ENCODE measurements at regions not wholly inside any gene's neighbourhood (a gene's known extent, or its start where the extent isn't known, plus 50 kb on each side); places are given as distances from the start of the nearest gene placed in this dataset.
"Not testable (repeated sequence)": the region's sequence is repeated elsewhere in the genome, so short reads cannot be mapped to it uniquely, and the experiment has no call there.

DNA sequence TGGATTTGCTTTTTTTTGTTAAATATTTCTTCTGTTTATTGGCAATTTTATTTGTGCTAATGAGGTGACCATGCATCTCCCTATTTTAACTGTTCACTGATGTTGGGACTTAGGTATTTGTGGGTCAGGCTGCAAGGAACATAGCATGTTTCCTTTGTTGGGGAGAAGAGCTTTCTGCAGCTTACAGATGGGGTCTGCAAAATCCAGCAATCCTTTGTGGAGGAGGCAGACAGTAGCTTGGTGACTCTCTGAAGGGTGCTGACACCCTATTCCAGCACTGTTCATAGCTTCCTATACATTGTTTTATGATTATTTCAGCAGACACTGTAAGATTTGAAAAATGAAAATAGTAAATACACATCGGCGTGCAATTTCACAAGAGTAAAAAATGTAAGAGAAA, 491.7 kb downstream of the RAPGEF2 start:
- H2AFZ ChIP-seq (ENCODE audit: control insufficient read depth, low read length): no peak overlapping the region
- H3K27ac ChIP-seq (ENCODE audit: control insufficient read depth, insufficient read depth, low read length): no peak overlapping the region
- FAIRE-seq: no peak
- no peaks in the 10 kb centered on the region for H3K4me1 ChIP-seq (ENCODE audit: control insufficient read depth, extremely low read depth, insufficient read depth, low read length)
- no peak overlapping the region for H3K4me2 ChIP-seq (ENCODE audit: control insufficient read depth, extremely low read depth, insufficient read depth, low read depth, low read length)
- no peaks in the 10 kb centered on the region for H3K9me1 ChIP-seq (ENCODE audit: control insufficient read depth, extremely low read depth, insufficient read depth, low read length)
- no peaks in the 10 kb centered on the region for H3K9me3 ChIP-seq (ENCODE audit: control insufficient read depth, low read depth, low read length)
- dilution Hi-C loops (cut with MboI; ENCODE audit: extremely low pct_ligation_motif_present, low sequenced_read_pairs): no loop called here
- H4K20me1 ChIP-seq (ENCODE audit: control insufficient read depth, extremely low read depth, insufficient read depth, low read length): no peaks in the 10 kb centered on the region
- H3K4me3 ChIP-seq (ENCODE audit: control insufficient read depth in 2 of 3, extremely low read depth in 1 of 3, insufficient read depth in 2 of 3, low read depth in 1 of 3, low read length in 3 of 3): no peak overlapping the region
- H3K79me2 ChIP-seq (ENCODE audit: control insufficient read depth, insufficient read depth, low read length): no peaks in the 10 kb centered on the region
- TF ChIP-seq, protein P1, sequence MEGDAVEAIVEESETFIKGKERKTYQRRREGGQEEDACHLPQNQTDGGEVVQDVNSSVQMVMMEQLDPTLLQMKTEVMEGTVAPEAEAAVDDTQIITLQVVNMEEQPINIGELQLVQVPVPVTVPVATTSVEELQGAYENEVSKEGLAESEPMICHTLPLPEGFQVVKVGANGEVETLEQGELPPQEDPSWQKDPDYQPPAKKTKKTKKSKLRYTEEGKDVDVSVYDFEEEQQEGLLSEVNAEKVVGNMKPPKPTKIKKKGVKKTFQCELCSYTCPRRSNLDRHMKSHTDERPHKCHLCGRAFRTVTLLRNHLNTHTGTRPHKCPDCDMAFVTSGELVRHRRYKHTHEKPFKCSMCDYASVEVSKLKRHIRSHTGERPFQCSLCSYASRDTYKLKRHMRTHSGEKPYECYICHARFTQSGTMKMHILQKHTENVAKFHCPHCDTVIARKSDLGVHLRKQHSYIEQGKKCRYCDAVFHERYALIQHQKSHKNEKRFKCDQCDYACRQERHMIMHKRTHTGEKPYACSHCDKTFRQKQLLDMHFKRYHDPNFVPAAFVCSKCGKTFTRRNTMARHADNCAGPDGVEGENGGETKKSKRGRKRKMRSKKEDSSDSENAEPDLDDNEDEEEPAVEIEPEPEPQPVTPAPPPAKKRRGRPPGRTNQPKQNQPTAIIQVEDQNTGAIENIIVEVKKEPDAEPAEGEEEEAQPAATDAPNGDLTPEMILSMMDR (optimal IDR thresholded peaks at IDR 0.05 in 1 of 3, IDR thresholded peaks at IDR 0.05 in 1 of 3, conservative IDR thresholded peaks at IDR 0.05 in 1 of 3; ENCODE audit: extremely low read depth in 1 of 3, insufficient read depth in 2 of 3, low read length in 3 of 3): no peak
- TF ChIP-seq EZH2 (IDR thresholded peaks at IDR 0.05; ENCODE audit: low read length): no peak
- H3K9ac ChIP-seq (ENCODE audit: control insufficient read depth, extremely low read depth, insufficient read depth, low read length): no peak overlapping the region
- no peak for DNase-seq (ENCODE audit: low read depth, low spot score)
- H3K36me3 ChIP-seq (ENCODE audit: control insufficient read depth in 2 of 2, extremely low read depth in 1 of 2, insufficient read depth in 2 of 2, low read length in 2 of 2): no peaks in the 10 kb centered on the region
- no peaks in the 10 kb centered on the region for H3K27me3 ChIP-seq (ENCODE audit: control insufficient read depth, extremely low read depth, insufficient read depth, low read length)

GRCh38 chr4:159595101-159595500, 492.2 kb downstream of the RAPGEF2 start:
- H3K36me3 ChIP-seq (ENCODE audit: control insufficient read depth in 2 of 2, extremely low read depth in 1 of 2, insufficient read depth in 2 of 2, low read length in 2 of 2); H4K20me1 ChIP-seq (ENCODE audit: control insufficient read depth, extremely low read depth, insufficient read depth, low read length); H3K79me2 ChIP-seq (ENCODE audit: control insufficient read depth, insufficient read depth, low read length); H3K4me2 ChIP-seq (ENCODE audit: control insufficient read depth, extremely low read depth, insufficient read depth, low read depth, low read length); dilution Hi-C loops (cut with MboI; ENCODE audit: extremely low pct_ligation_motif_present, low sequenced_read_pairs); FAIRE-seq; H3K4me3 ChIP-seq (ENCODE audit: control insufficient read depth in 2 of 3, extremely low read depth in 1 of 3, insufficient read depth in 2 of 3, low read depth in 1 of 3, low read length in 3 of 3); H3K4me1 ChIP-seq (ENCODE audit: control insufficient read depth, extremely low read depth, insufficient read depth, low read length); H3K9ac ChIP-seq (ENCODE audit: control insufficient read depth, extremely low read depth, insufficient read depth, low read length); H3K27ac ChIP-seq (ENCODE audit: control insufficient read depth, insufficient read depth, low read length); H3K27me3 ChIP-seq (ENCODE audit: control insufficient read depth, extremely low read depth, insufficient read depth, low read length); H2AFZ ChIP-seq (ENCODE audit: control insufficient read depth, low read length); H3K9me1 ChIP-seq (ENCODE audit: control insufficient read depth, extremely low read depth, insufficient read depth, low read length); DNase-seq (ENCODE audit: low read depth, low spot score); H3K9me3 ChIP-seq (ENCODE audit: control insufficient read depth, low read depth, low read length): not testable (repeated sequence)

DNA sequence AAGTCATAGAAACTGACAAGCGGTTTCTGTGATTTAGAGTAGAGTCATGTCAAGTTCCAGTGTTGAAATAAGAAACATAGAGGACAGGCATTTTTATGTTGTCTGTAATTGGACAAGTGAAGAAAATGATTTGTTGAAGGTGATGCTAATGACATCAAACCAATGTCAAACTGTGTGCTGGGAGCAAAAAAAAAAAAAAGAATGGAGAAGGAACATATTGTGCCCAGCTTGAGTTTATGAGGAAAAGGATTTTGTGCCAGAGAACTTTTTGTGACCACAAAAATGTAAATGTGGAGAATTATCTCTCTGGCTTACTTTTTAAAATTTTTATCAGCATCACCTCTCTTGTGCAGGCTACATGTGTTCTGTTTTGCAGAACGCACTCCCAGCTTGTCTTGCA, 495.7 kb downstream of the RAPGEF2 start:
- H3K27me3 ChIP-seq (ENCODE audit: control insufficient read depth, extremely low read depth, insufficient read depth, low read length): no peaks in the 10 kb centered on the region
- no peak overlapping the region for H3K4me3 ChIP-seq (ENCODE audit: control insufficient read depth in 2 of 3, extremely low read depth in 1 of 3, insufficient read depth in 2 of 3, low read depth in 1 of 3, low read length in 3 of 3)
- H3K9me3 ChIP-seq (ENCODE audit: control insufficient read depth, low read depth, low read length): no peaks in the 10 kb centered on the region
- H3K27ac ChIP-seq (ENCODE audit: control insufficient read depth, insufficient read depth, low read length): no peak overlapping the region
- no peak overlapping the region for H3K4me2 ChIP-seq (ENCODE audit: control insufficient read depth, extremely low read depth, insufficient read depth, low read depth, low read length)
- no peaks in the 10 kb centered on the region for H3K36me3 ChIP-seq (ENCODE audit: control insufficient read depth in 2 of 2, extremely low read depth in 1 of 2, insufficient read depth in 2 of 2, low read length in 2 of 2)
- DNase-seq (ENCODE audit: low read depth, low spot score) (no peak), FAIRE-seq (no peak)
- no peaks in the 10 kb centered on the region for H4K20me1 ChIP-seq (ENCODE audit: control insufficient read depth, extremely low read depth, insufficient read depth, low read length)
- TF ChIP-seq, protein P1 (optimal IDR thresholded peaks at IDR 0.05 in 1 of 3, IDR thresholded peaks at IDR 0.05 in 1 of 3, conservative IDR thresholded peaks at IDR 0.05 in 1 of 3; ENCODE audit: extremely low read depth in 1 of 3, insufficient read depth in 2 of 3, low read length in 3 of 3): no peak
- no peak for TF ChIP-seq EZH2 (IDR thresholded peaks at IDR 0.05; ENCODE audit: low read length)
- H2AFZ ChIP-seq (ENCODE audit: control insufficient read depth, low read length): no peak overlapping the region
- dilution Hi-C loops (cut with MboI; ENCODE audit: extremely low pct_ligation_motif_present, low sequenced_read_pairs): no loop called here
- H3K9ac ChIP-seq (ENCODE audit: control insufficient read depth, extremely low read depth, insufficient read depth, low read length): no peak overlapping the region
- H3K9me1 ChIP-seq (ENCODE audit: control insufficient read depth, extremely low read depth, insufficient read depth, low read length): no peaks in the 10 kb centered on the region
- H3K4me1 ChIP-seq (ENCODE audit: control insufficient read depth, extremely low read depth, insufficient read depth, low read length): no peaks in the 10 kb centered on the region
- H3K79me2 ChIP-seq (ENCODE audit: control insufficient read depth, insufficient read depth, low read length): no peaks in the 10 kb centered on the region

All from keratinocyte (primary cell).